ENCODE measurements at regions not wholly inside any gene's neighbourhood (a gene's known extent, or its start where the extent isn't known, plus 50 kb on each side); places are given as distances from the start of the nearest gene placed in this dataset.

- TF ChIP-seq, protein P1, sequence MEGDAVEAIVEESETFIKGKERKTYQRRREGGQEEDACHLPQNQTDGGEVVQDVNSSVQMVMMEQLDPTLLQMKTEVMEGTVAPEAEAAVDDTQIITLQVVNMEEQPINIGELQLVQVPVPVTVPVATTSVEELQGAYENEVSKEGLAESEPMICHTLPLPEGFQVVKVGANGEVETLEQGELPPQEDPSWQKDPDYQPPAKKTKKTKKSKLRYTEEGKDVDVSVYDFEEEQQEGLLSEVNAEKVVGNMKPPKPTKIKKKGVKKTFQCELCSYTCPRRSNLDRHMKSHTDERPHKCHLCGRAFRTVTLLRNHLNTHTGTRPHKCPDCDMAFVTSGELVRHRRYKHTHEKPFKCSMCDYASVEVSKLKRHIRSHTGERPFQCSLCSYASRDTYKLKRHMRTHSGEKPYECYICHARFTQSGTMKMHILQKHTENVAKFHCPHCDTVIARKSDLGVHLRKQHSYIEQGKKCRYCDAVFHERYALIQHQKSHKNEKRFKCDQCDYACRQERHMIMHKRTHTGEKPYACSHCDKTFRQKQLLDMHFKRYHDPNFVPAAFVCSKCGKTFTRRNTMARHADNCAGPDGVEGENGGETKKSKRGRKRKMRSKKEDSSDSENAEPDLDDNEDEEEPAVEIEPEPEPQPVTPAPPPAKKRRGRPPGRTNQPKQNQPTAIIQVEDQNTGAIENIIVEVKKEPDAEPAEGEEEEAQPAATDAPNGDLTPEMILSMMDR (IDR thresholded peaks at IDR 0.05; ENCODE audit: low read depth, low read length, missing control alignments): no peak
- no peak overlapping the region for H3K4me3 ChIP-seq (replicated peaks; ENCODE audit: low read depth, low read length)
- no peak for DNase-seq (ENCODE audit: extremely low read depth, low read depth)
Observed at GRCh38 chr9:109852556-109852955, 72.6 kb downstream of the PALM2AKAP2 start.

GRCh38 chr9:109855540-109855939, 75.5 kb downstream of the PALM2AKAP2 start:
- TF ChIP-seq, protein P1 (IDR thresholded peaks at IDR 0.05; ENCODE audit: low read depth, low read length, missing control alignments): no peak

DNA sequence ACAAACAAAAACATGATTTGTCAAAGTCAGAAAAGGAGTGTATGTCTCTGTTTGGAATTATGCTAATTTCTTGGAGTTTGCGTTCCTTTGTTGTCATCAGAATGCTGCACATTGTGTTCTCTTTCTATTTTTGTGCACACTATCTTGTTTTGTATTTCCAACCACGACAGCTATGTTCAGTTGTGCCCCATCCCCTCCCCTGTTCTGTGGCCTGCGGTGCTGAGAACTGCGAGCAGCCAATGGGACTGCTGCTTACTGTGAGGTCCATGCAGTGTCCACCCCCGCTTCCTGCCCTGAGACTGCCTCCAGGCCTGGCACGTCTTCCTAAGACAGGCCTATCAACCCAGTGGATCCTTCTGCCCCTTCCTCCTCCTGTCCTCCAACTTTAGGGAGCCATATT, 76.8 kb downstream of the PALM2AKAP2 start:
- peak; percentile 14 for DNase-seq (ENCODE audit: extremely low read depth, low read depth)
- H3K4me3 ChIP-seq (replicated peaks; ENCODE audit: low read depth, low read length): no peak overlapping the region
- TF ChIP-seq, protein P1 (IDR thresholded peaks at IDR 0.05; ENCODE audit: low read depth, low read length, missing control alignments): no peak

More at GRCh38 chr9:109855540-109855939, 75.5 kb downstream of the PALM2AKAP2 start:
- DNase-seq (ENCODE audit: extremely low read depth, low read depth): no peak
- no peak overlapping the region for H3K4me3 ChIP-seq (replicated peaks; ENCODE audit: low read depth, low read length)

GRCh38 chr9:109857336-109857735, 77.3 kb downstream of the PALM2AKAP2 start:
- no peak overlapping the region for H3K4me3 ChIP-seq (replicated peaks; ENCODE audit: low read depth, low read length)
- TF ChIP-seq, protein P1 (IDR thresholded peaks at IDR 0.05; ENCODE audit: low read depth, low read length, missing control alignments): no peak
- no peak for DNase-seq (ENCODE audit: extremely low read depth, low read depth)

DNA sequence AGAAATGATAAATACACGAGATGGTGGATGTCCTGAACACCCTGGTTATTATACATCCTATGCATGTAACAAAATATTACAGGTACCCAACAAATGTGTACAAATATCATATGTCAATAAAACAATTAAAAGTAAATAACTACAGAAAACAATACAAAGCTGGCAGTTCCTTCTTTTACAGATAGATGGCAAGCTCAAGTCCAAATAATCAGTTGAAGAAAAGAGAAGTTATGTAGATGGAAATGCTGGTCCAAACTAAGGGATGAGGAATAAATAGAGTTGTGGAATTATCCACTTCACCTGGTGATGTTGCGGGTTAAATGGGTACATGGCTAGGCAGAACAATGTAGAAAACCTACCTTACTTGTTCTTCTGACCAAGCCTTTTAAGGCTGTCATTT, 79.4 kb downstream of the PALM2AKAP2 start:
- H3K4me3 ChIP-seq (replicated peaks; ENCODE audit: low read depth, low read length): no peak overlapping the region
- DNase-seq (ENCODE audit: extremely low read depth, low read depth): no peak
- TF ChIP-seq, protein P1 (IDR thresholded peaks at IDR 0.05; ENCODE audit: low read depth, low read length, missing control alignments): peak; percentile 14

GRCh38 chr9:109860521-109860920, 80.5 kb downstream of the PALM2AKAP2 start:
- TF ChIP-seq, protein P1 (IDR thresholded peaks at IDR 0.05; ENCODE audit: low read depth, low read length, missing control alignments): no peak
- no peak for DNase-seq (ENCODE audit: extremely low read depth, low read depth)
- H3K4me3 ChIP-seq (replicated peaks; ENCODE audit: low read depth, low read length): no peak overlapping the region

- H3K4me3 ChIP-seq (replicated peaks; ENCODE audit: low read depth, low read length): no peak overlapping the region
- DNase-seq (ENCODE audit: extremely low read depth, low read depth): peak; percentile 76
- TF ChIP-seq, protein P1 (IDR thresholded peaks at IDR 0.05; ENCODE audit: low read depth, low read length, missing control alignments): no peak
Observed at GRCh38 chr9:109861499-109861898, 81.5 kb downstream of the PALM2AKAP2 start.

Data from HFF-Myc (cell line).